Ovary (tissue), 3 donors: ENCODE measurements at regions not wholly inside any gene's neighbourhood (a gene's known extent, or its start where the extent isn't known, plus 50 kb on each side); places are given as distances from the start of the nearest gene placed in this dataset.

ENCODE experiments used
- CTCF ChIP-seq, 3 donors: fragments of 450-650 bp in 2 of 3; fragments of 200-600 bp in 1 of 3; IDR thresholded peaks; one replicate each; pipeline versions ENCODE4 v1.5.1 to v1.8.0; 2016 to 2022; ENCODE audit warnings: antibody characterized with exemption in 3 of 3, mild to moderate bottlenecking in 1 of 3
- EP300 ChIP-seq: sonication (generic); formaldehyde crosslinking; IDR thresholded peaks from one replicate; pipeline ENCODE4 v1.6.1; 2017; ENCODE audit warnings: antibody characterized with exemption
- donor health status: DM: no; HTN: no; CAD: no.

GRCh38 chr9:33676746-33677505 lies 118.4 kb upstream of the PRSS3 start:
- TF ChIP-seq CTCF (IDR thresholded peaks at IDR 0.05), result no peak
- TF ChIP-seq EP300, result no peak
